NCI-H2196 (cell line): ENCODE measurements at regions not wholly inside any gene's neighbourhood (a gene's known extent, or its start where the extent isn't known, plus 50 kb on each side); places are given as distances from the start of the nearest gene placed in this dataset.
"Not testable (repeated sequence)": the region's sequence is repeated elsewhere in the genome, so short reads cannot be mapped to it uniquely, and the experiment has no call there.

Experiments used
- DNase-seq: peaks from one replicate; lab custom pipeline; 2025; ENCODE audit not compliant: unreplicated experiment; lab: John Stamatoyannopoulos, UW

DNA sequence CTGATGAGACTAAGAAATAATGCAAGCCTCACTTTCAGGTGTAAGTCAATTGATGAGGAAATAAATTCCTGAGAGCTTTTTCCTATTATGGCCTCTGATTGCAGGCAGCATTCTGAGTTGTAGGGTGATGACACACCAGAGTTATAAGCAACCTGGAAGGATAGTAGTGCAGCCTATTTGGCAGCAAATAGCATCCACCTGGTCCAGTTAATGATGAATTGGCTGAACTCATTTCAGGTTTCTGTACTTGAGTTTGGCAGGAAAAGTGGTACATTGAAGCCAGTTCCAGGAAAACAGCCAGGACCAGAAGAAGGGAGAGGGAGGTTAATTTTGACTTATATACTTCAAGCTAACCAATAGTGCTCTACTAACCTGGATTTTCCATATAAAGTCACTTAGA lies 316.8 kb downstream of the NAF1 start:
- DNase-seq, result no peak

GRCh38 chr4:162847945-162848549 lies 318.6 kb downstream of the NAF1 start:
- no peak for DNase-seq

DNA sequence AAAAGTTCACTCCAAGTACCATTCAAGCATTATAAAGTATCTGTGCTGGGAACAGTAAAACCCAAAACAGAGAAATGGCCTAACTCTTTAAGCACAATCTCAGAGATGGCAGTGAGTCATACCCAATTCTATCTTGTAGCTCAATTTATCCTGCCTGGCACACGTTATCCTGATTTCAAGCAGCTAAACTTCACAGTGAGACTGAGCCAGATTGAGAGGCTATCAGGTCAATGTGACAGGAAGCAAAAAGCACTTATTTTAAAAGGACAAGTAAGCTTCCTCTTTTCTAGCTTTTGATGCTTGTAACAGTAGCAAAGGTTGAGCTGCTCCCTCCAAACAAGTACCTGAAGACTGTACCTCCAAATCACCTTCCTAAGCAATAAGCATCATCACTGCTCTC lies 324.9 kb downstream of the NAF1 start:
- DNase-seq, result no peak

DNA sequence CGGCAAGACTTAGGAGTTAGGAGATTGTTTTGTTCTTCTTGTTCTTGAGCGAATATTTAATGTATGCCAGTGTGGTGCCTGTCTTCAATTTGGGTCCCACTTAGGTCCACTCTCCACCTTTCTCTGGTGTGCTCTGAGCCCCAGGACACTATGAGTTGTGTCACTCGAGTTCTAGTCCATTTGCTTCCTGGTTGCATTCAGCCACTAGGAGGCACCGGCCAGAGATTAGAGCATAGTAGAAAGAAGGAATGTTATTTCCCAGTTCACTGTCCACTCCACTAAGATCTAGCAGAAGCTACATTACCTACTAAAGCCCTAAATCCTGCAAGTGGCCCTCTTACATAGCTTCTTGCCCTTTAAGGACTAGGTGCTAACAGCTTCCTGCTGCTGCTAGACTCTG lies 326.9 kb downstream of the NAF1 start:
- no peak for DNase-seq

DNA sequence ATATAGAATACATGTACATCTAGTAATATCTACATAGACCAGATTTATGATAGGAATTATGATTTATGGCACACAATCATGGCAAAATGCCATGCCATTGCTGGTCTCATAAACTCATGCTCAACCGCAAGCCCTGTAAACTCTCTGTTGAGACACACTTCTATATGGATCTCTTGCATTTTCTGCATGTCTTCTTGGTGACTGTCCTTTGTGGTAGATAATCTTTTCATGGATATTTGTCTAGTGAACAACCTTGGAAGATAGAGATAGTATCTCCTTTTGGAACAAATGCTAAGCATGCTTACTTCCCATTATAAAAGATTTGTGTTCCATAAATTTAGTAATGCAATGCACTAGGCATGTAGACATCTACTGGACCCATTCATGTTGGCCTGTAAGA lies 328.0 kb downstream of the NAF1 start:
- DNase-seq, result no peak

GRCh38 chr4:162837679-162838078 lies 329.0 kb downstream of the NAF1 start:
- DNase-seq, result no peak

DNA sequence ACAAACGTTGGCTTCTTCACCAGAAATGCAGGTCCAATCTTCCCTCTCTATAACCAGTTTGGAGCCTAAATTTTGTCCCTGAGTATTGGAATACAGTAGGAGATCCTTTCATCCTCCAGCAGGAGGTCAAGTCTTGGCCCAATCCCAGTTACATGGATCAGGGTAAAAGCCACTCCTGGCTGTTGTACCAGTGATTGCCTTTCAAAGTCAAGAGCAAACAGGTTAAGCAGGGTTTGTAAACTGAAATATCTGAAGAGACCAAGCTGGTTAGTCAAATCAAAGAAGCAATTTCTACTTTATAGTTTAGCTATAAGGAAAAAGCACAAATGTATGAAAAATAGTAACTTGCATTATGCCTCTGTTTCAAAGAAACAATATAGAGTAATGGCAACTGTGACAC lies 329.4 kb downstream of the NAF1 start:
- DNase-seq, result no peak

DNA sequence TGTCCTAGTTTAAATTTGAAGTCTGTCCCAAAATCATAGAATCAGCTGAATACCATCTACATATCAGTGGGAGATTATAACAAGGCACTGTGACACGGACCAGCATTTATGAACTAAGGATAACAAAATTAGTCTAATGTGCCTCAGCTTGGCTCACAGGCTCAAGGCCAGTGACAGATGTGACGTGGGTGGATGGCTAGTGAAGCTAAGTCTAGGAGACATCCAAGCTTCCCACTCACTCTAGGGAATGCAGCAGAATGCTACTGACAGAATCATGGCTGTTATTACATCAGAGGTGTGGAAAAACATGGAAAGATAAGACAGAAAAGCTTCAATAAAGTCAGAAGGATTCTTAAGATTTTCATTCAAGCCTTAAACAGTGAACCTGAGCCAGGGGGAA lies 329.9 kb downstream of the NAF1 start:
- DNase-seq, result no peak

GRCh38 chr4:162836258-162836657 lies 330.4 kb downstream of the NAF1 start:
- not testable (repeated sequence) for DNase-seq

DNA sequence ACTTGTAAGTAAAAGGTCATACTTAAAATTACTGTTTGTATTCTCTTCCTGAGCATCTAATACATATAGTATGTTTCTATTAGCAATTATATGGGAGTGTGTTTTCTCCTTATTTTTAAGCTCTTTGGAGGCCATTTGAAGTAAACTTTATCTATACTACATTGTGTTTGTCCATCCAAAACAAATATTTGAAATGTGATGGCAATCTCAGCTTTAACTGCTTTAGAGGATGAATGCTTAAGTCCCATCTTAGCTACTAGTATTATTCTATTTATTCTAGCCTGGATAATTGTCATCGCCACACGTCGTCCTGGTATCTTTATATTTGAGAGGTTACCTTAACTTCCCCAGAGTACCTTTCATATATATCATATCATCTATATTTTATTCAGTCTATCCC lies 335.8 kb downstream of the NAF1 start:
- no peak for DNase-seq

- not testable (repeated sequence) for DNase-seq
Measured at GRCh38 chr4:162817374-162817773, 349.3 kb downstream of the NAF1 start.

DNA sequence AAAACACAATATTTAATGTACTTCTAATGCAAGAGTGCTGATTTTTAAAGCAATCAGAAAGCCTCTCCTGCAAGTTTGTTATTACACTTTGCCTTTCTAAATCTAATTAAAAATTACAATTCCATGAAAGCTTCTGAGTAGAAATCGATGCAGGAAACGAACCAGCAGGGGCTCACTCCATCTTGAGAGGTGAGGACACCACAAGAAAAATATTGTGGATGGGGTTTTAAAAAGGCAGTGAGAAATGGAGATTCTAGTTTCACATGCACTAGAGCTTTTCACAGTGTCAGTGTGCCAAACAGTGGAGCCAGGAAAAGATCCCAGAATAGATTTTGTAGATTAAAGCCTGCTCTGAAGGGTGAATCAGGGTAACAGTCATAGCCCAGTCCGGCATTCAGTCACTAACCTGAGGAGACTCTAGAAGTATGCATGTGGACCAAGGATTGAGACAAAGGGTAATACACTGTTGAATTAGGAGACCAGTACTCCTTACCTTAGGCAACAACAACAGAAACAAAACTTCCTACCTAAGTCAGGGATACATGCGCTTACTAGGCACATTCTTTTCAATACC lies 362.3 kb downstream of the NAF1 start:
- DNase-seq, result no peak

DNA sequence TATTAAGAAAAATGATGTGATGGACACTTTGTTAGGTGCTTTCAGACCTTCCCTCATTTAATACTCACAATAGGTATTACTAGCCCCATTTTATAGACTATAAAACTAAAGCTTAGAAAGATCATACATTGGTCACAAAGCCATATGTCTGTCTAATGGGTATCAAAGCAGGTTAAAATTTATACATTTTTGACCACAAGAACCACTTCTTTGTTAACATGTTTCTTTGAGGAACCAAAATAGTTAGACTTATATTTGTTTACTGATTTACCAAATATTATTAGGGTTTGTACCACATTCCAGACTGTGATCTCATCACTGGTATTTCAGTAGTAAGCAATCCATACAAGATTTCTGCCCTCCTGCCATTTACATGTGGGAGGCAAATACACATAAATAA lies 363.3 kb downstream of the NAF1 start:
- no peak for DNase-seq

DNA sequence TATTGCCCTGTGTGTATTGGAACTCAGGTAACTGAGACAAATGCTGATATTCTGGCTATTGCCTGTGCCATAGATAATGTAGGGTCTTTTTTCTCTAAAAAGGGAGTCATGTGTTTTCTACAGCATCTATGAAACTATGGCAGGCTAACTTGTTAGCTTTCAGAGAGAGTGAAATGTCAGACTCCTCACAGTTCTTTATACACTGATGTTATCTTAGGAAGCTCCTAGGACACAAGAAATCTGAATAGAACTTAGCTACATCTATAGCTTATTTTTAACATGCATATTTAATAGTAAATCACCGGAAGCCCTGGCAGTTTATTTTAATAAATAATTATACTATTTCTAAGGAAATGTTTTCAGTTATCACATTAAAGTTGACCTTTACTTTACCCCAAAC lies 369.6 kb downstream of the NAF1 start:
- no peak for DNase-seq

- no peak for DNase-seq
Measured at GRCh38 chr4:162793571-162793970, 373.1 kb downstream of the NAF1 start.

DNA sequence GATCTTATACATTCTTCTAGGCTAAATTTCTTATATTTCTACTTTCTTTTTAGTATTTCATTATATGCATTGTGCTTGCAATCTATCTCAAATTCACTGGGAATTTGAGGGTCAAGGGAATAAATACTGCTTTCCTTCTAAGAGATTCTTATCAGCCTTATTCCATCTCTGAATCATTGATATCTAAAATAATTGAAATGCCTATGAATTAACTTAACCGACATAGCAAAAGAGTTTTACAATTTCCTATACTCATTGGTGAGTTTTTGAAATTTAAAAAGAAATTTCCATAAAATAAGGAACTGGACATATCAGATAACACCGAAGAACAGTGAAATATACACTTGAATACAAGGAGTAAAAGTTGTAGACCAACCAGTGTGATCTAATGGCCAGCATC lies 373.7 kb downstream of the NAF1 start:
- DNase-seq, result no peak

DNA sequence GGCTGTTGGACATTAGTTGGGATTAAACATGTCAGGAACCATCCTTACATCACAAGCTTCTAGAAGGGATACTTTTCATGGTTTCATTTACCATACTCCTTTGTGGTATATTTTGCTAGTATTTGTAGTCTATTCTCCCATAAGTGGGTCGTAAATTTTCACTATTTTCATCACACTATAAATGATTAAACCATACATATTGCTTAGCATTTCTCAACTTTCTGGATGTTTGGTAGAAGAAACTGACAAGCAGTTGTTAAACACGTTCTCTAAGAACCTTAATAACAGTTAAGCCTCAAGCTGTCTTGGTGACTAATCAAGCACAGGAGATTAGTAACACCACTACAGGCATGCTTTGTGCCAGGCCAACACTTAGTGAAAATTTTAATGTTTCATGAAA lies 375.5 kb downstream of the NAF1 start:
- DNase-seq, result no peak

GRCh38 chr4:162787120-162787519 lies 379.6 kb downstream of the NAF1 start:
- no peak for DNase-seq

GRCh38 chr4:162782778-162783525 lies 383.7 kb downstream of the NAF1 start:
- no peak for DNase-seq

GRCh38 chr4:162782096-162782777 lies 384.5 kb downstream of the NAF1 start:
- DNase-seq, result no peak

DNA sequence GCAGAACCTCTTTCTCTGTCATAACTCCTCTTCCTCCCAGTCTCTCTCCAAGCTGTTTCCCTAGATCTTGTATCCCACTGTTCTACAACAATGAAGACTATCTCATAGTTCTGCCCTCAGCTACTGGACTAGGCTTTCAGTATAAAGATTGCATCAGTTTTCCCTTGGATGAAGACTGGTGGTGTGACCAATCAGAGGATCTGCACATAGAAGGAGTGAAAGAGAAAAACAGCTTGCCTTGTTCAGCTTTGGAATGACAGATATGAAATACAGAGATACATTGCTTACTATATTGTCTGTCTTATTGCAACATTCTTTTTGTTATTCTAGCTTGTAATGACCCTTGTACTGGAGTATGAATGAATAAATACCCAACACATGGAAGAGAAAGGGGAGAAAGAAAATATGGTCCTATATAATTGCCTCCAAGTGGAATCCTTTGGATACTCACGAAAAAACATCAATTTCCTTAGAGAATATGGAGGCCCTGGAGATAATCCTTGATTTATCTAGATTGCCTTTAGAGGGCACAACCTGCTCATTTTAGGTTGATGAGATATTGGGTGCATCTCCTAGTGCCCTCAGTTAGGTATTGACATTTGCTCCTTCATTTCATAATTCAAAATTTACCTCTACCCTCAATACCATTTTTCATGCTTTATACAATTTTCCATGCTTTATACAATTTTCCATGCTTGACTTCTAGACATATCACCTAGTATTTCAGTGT lies 395.8 kb downstream of the NAF1 start:
- DNase-seq, result no peak
